PC-9 (cell line): ENCODE measurements at regions not wholly inside any gene's neighbourhood (a gene's known extent, or its start where the extent isn't known, plus 50 kb on each side); places are given as distances from the start of the nearest gene placed in this dataset.

Source experiments
- BruUV-seq: library from RNA; stranded (reverse); fragments of 400-500 nt; replicated peaks from 2 replicates; lab custom pipeline; 2021; lab: Mats Ljungman, UMichigan
- CTCF ChIA-PET: fragments of 300-600 bp; sonication (Branson Sonifier 250); formaldehyde crosslinking; loops from one replicate; lab custom pipeline; 2022; ENCODE audit warnings: antibody characterized with exemption; lab: Charles Lee
- POLR2A ChIA-PET: fragments of 300-600 bp; sonication (Branson Sonifier 250); formaldehyde crosslinking; loops from one replicate; lab custom pipeline; 2022; ENCODE audit warnings: antibody characterized with exemption; ENCODE audit not compliant: unreplicated experiment; lab: Charles Lee
- DNase-seq, 2 experiments: peaks; one replicate each; pipeline versions ENCODE4 v3.0.0 to v3.0.0-alpha.2; 2015 to 2022; ENCODE audit warnings: mixed read lengths in 1 of 2
- H2AFZ ChIP-seq: fragments of 200-600 bp; sonication (generic); 2 replicates; pipeline ENCODE4 v1.8.1; 2017; ENCODE audit warnings: antibody characterized with exemption
- H3F3A ChIP-seq: fragments of 200-600 bp; sonication (generic); 2 replicates; pipeline ENCODE4 v1.8.1; 2017; ENCODE audit warnings: antibody characterized with exemption, mild to moderate bottlenecking, low read depth; ENCODE audit not compliant: insufficient read depth
- H3K27ac ChIP-seq: fragments of 200-600 bp; sonication (generic); 2 replicates; pipeline ENCODE4 v1.6.1; 2016; ENCODE audit warnings: mixed run types
- H3K27me3 ChIP-seq: fragments of 200-600 bp; sonication (generic); 2 replicates; pipeline ENCODE4 v1.6.1; 2016; ENCODE audit warnings: low read depth, mixed run types; ENCODE audit not compliant: insufficient read depth
- H3K36me3 ChIP-seq: fragments of 200-600 bp; sonication (generic); 2 replicates; pipeline ENCODE4 v1.6.1; 2016; ENCODE audit warnings: low read depth, mixed run types
- H3K4me1 ChIP-seq: fragments of 200-600 bp; sonication (generic); replicated peaks from 2 replicates; pipeline ENCODE4 v1.6.1; 2016; ENCODE audit warnings: mixed run types; ENCODE audit not compliant: insufficient read depth
- H3K4me2 ChIP-seq: fragments of 200-600 bp; sonication (generic); 2 replicates; pipeline ENCODE4 v1.6.1; 2017; ENCODE audit warnings: mixed run types
- H3K4me3 ChIP-seq: fragments of 200-600 bp; sonication (generic); 2 replicates; pipeline ENCODE4 v1.6.1; 2016; ENCODE audit warnings: mixed run types
- H3K79me2 ChIP-seq: fragments of 200-600 bp; sonication (generic); 2 replicates; pipeline ENCODE4 v1.6.1; 2017; ENCODE audit warnings: low read depth, mixed run types
- H3K9me2 ChIP-seq: fragments of 200-600 bp; sonication (generic); 2 replicates; pipeline ENCODE4 v1.8.1; 2017; ENCODE audit warnings: mild to moderate bottlenecking; ENCODE audit not compliant: insufficient read depth
- H3K9me3 ChIP-seq: fragments of 200-600 bp; sonication (generic); 2 replicates; pipeline ENCODE4 v1.8.1; 2016; ENCODE audit warnings: low read depth; ENCODE audit not compliant: insufficient read depth
- H4K20me1 ChIP-seq: fragments of 200-600 bp; sonication (generic); 2 replicates; pipeline ENCODE4 v1.8.1; 2017; ENCODE audit not compliant: insufficient read depth
- EZH2 ChIP-seq: fragments of 200-600 bp; sonication (generic); IDR thresholded peaks from 2 replicates; pipeline ENCODE4 v1.8.0; 2017; ENCODE audit warnings: antibody characterized with exemption, low read depth
- intact Hi-C: fragments of 100-400 bp; cut with micrococcal nuclease; formaldehyde crosslinking; loops from one replicate; pipeline ENCODE4 v1.10.0; 2022; ENCODE audit not compliant: unreplicated experiment
- TF ChIP-seq, protein P1 (sequence below): fragments of 200-600 bp; sonication (generic); conservative IDR thresholded peaks from 2 replicates; pipeline ENCODE4 v1.6.1; 2017; ENCODE audit warnings: mixed run types, antibody characterized with exemption, mild to moderate bottlenecking, moderate library complexity

- TF ChIP-seq, protein P1, sequence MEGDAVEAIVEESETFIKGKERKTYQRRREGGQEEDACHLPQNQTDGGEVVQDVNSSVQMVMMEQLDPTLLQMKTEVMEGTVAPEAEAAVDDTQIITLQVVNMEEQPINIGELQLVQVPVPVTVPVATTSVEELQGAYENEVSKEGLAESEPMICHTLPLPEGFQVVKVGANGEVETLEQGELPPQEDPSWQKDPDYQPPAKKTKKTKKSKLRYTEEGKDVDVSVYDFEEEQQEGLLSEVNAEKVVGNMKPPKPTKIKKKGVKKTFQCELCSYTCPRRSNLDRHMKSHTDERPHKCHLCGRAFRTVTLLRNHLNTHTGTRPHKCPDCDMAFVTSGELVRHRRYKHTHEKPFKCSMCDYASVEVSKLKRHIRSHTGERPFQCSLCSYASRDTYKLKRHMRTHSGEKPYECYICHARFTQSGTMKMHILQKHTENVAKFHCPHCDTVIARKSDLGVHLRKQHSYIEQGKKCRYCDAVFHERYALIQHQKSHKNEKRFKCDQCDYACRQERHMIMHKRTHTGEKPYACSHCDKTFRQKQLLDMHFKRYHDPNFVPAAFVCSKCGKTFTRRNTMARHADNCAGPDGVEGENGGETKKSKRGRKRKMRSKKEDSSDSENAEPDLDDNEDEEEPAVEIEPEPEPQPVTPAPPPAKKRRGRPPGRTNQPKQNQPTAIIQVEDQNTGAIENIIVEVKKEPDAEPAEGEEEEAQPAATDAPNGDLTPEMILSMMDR, result no peak
- TF ChIP-seq EZH2, result no peak
- Histone ChIP-seq H3K4me3 (no peak overlapping the region), H3K27me3 (no peaks in the 10 kb centered on the region), H3K27ac (no peak overlapping the region), H4K20me1 (no peaks in the 10 kb centered on the region), H3K4me1 (no peaks in the 10 kb centered on the region), H3K36me3 (no peaks in the 10 kb centered on the region), H2AFZ (no peak overlapping the region), H3K9me2 (no peaks in the 10 kb centered on the region), H3K79me2 (no peaks in the 10 kb centered on the region), H3F3A (no peaks in the 10 kb centered on the region), H3K9me3 (no peaks in the 10 kb centered on the region), H3K4me2 (no peak overlapping the region)
- DNase-seq, result no peak
- no TSS peak for BruUV-seq
- POLR2A ChIA-PET, result no interaction called here
- CTCF ChIA-PET, result no interaction called here
- intact Hi-C loops, result no loop called here
Observed at GRCh38 chr2:134169788-134170187, 84.1 kb upstream of the MGAT5 start.

DNA sequence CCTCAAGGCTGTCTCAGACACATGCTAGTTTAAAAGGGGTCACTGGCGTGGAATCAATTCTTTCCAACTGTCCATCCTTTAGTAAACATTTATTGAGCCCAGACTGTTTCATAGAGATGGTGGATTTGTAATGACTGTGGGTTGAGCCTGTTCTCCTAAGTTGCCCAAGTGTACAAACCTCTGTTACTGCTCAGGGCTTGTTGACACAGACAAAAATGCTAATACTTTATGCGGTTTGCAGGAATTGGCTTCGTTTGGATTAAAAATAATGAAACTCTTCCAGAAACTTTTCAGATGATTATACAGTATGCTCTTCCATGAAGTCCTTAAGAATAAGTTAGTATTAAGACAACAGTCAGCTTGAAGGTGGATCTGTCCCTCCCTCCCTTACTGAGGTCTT lies 83.6 kb upstream of the MGAT5 start:
- ChIA-PET POLR2A (no interaction called here), CTCF (no interaction called here)
- no peak for DNase-seq
- BruUV-seq, result no TSS peak
- Histone ChIP-seq H3K4me1 (no peaks in the 10 kb centered on the region), H3K27me3 (no peaks in the 10 kb centered on the region), H3K79me2 (no peaks in the 10 kb centered on the region), H3K36me3 (no peaks in the 10 kb centered on the region), H3K9me2 (no peaks in the 10 kb centered on the region), H3F3A (no peaks in the 10 kb centered on the region), H3K4me2 (no peak overlapping the region), H3K9me3 (no peaks in the 10 kb centered on the region), H3K27ac (no peak overlapping the region), H3K4me3 (no peak overlapping the region), H4K20me1 (no peaks in the 10 kb centered on the region), H2AFZ (no peak overlapping the region)
- intact Hi-C loops, result no loop called here
- TF ChIP-seq, protein P1, result no peak
- no peak for TF ChIP-seq EZH2

DNA sequence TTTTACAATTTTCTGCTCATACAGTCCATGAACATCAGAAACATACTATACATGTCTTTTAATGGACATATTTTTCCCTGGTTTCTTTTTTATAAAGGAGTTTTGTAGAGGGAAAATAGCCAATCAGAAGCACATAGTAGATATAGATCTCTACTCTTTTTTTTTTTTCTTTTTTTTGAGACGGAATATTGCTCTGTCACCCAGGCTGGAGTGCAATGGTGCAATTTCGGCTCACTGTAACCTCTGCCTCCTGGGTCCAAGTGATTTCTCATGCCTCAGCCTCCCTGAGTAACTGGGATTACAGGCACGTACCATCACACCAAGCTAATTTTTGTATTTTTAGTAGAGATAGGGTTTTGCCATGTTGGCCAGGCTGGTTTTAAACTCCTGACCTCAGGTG lies 83.2 kb upstream of the MGAT5 start:
- POLR2A ChIA-PET, result no interaction called here
- no peak for DNase-seq
- Histone ChIP-seq H4K20me1 (no peaks in the 10 kb centered on the region), H3K79me2 (no peaks in the 10 kb centered on the region), H3K9me2 (no peaks in the 10 kb centered on the region), H3K36me3 (no peaks in the 10 kb centered on the region), H3K9me3 (no peaks in the 10 kb centered on the region), H3K4me3 (no peak overlapping the region), H2AFZ (no peak overlapping the region), H3K4me2 (no peak overlapping the region), H3K27me3 (no peaks in the 10 kb centered on the region), H3K4me1 (no peaks in the 10 kb centered on the region), H3F3A (no peaks in the 10 kb centered on the region), H3K27ac (no peak overlapping the region)
- no TSS peak for BruUV-seq
- CTCF ChIA-PET, result no interaction called here
- intact Hi-C loops, result no loop called here
- no peak for TF ChIP-seq EZH2
- TF ChIP-seq, protein P1, result no peak
